ENCODE measurements at regions not wholly inside any gene's neighbourhood (a gene's known extent, or its start where the extent isn't known, plus 50 kb on each side); places are given as distances from the start of the nearest gene placed in this dataset.

GRCh38 chr20:19025430-19026120 is 186.9 kb upstream of the SLC24A3 start:
- no peaks in the 10 kb centered on the region for H3K36me3 ChIP-seq (ENCODE audit: control insufficient read depth in 2 of 4, insufficient read depth in 4 of 4, low read length in 3 of 4)
- H2BK120ac ChIP-seq (replicated peaks; ENCODE audit: low read depth, low read length): no peak overlapping the region
- H3K9me3 ChIP-seq (ENCODE audit: insufficient read depth in 2 of 2, low read depth in 1 of 2, low read length in 1 of 2): peaks cover 0 to 3% of the 10 kb centered on the region in 2 experiments; a peak in 1 of 4 replicates
- H2BK5ac ChIP-seq (ENCODE audit: low read depth, low read length): no peak overlapping the region
- no peaks in the 10 kb centered on the region for H3K79me1 ChIP-seq (ENCODE audit: low read depth, low read length)
- H4K20me1 ChIP-seq (replicated peaks in 1 of 2; ENCODE audit: control insufficient read depth in 1 of 2, insufficient read depth in 2 of 2, low read length in 2 of 2): no peaks in the 10 kb centered on the region
- H2AK5ac ChIP-seq (ENCODE audit: low read depth, low read length): no peak overlapping the region
- no peak overlapping the region for H3K4me2 ChIP-seq (ENCODE audit: insufficient read depth in 1 of 2, low read depth in 2 of 2, low read length in 2 of 2)
- no peak overlapping the region for H3K14ac ChIP-seq (ENCODE audit: insufficient read length)
- no peak overlapping the region for H3K4ac ChIP-seq (replicated peaks; ENCODE audit: insufficient read length, low read depth, low read length)
- no peak overlapping the region for H4K8ac ChIP-seq (ENCODE audit: extremely low read depth, insufficient read depth, low read length)
- CTCF ChIA-PET (ENCODE audit: partially characterized antibody): interaction anchor here (0.7 to 3.5 kb wide), 7 partner anchors 8 to 182 kb away, joined by 3 to 12 read pairs (median 5); no protein-coding TSS in a partner anchor
- no peaks in the 10 kb centered on the region for H3K4me1 ChIP-seq (replicated peaks in 1 of 4; ENCODE audit: control insufficient read depth in 3 of 4, insufficient read depth in 4 of 4, low read length in 3 of 4)
- 84% methylated on average over 5 of the region's 5 CpGs; no CpG with 5 or more reads in 1 of the 2 experiments for WGBS, 2 experiments (ENCODE audit: extremely low coverage in 1 of 2, insufficient coverage in 1 of 2, insufficient read length in 1 of 2, insufficient replicate concordance in 2 of 2, low coverage in 1 of 2, low lambda C conversion rate in 2 of 2, missing lambda C conversion rate in 1 of 2)
- DNase-seq (ENCODE audit: low read depth in 1 of 2, low spot score in 2 of 2): peak in 1 of 2 experiments; percentile 24
- H2BK15ac ChIP-seq (ENCODE audit: low read length): no peak overlapping the region
- H3K18ac ChIP-seq (ENCODE audit: extremely low read depth, low read length): no peak overlapping the region
- H3K79me2 ChIP-seq (ENCODE audit: control insufficient read depth in 1 of 2, insufficient read depth in 2 of 2, low read length in 2 of 2): no peaks in the 10 kb centered on the region
- H3K23ac ChIP-seq (ENCODE audit: insufficient read length): no peak overlapping the region
- no peak overlapping the region for H3K4me3 ChIP-seq (ENCODE audit: extremely low read depth in 1 of 4, insufficient read depth in 2 of 4, low read depth in 3 of 4, low read length in 4 of 4)
- H3K56ac ChIP-seq (replicated peaks; ENCODE audit: insufficient read length, low read depth, low read length): no peak overlapping the region
- no peaks in the 10 kb centered on the region for H3K23me2 ChIP-seq (ENCODE audit: low read depth, low read length)
- H3K27me3 ChIP-seq (replicated peaks in 1 of 4; ENCODE audit: control insufficient read depth in 3 of 4, extremely low read depth in 1 of 4, insufficient read depth in 3 of 4, low read length in 3 of 4): no peaks in the 10 kb centered on the region
- H3K9ac ChIP-seq (replicated peaks in 1 of 4; ENCODE audit: extremely low read depth in 1 of 4, low read depth in 3 of 4, low read length in 3 of 4): no peak overlapping the region
- no peak for FAIRE-seq
- H2BK20ac ChIP-seq (ENCODE audit: low read length): no peak overlapping the region
- H4K91ac ChIP-seq (replicated peaks; ENCODE audit: insufficient read length, low read length): no peak overlapping the region
- H2BK12ac ChIP-seq (ENCODE audit: low read depth, low read length): no peak overlapping the region
- no peak overlapping the region for H3K27ac ChIP-seq (ENCODE audit: low read depth, low read length)
- POLR2A ChIA-PET (ENCODE audit: partially characterized antibody): no interaction called here
- H4K5ac ChIP-seq (ENCODE audit: insufficient read length, low read depth, low read length): no peak overlapping the region
- H2AFZ ChIP-seq (ENCODE audit: low read length): no peak overlapping the region
- TF ChIP-seq RAD21 (IDR thresholded peaks at IDR 0.05 in 1 of 2, conservative IDR thresholded peaks at IDR 0.05 in 1 of 2; ENCODE audit: low read depth in 2 of 2, low read length in 2 of 2) (no peak), RFX5 (IDR thresholded peaks at IDR 0.05; ENCODE audit: borderline replicate concordance, low read depth, low read length) (no peak), SUZ12 (IDR thresholded peaks at IDR 0.05; ENCODE audit: low read length) (no peak), JUN (IDR thresholded peaks at IDR 0.05; ENCODE audit: low read depth, low read length) (no peak), NANOG (IDR thresholded peaks at IDR 0.05; ENCODE audit: insufficient read depth, low read depth, low read length, poor library complexity, severe bottlenecking) (no peak), CHD2 (IDR thresholded peaks at IDR 0.05; ENCODE audit: low read length) (no peak), FOSL1 (IDR thresholded peaks at IDR 0.05; ENCODE audit: insufficient read depth, low read depth, low read length) (no peak), ZNF274 (IDR thresholded peaks at IDR 0.05; ENCODE audit: borderline replicate concordance, extremely low read depth, low read length) (no peak), TAF7 (optimal IDR thresholded peaks at IDR 0.05; ENCODE audit: borderline replicate concordance, low read depth, low read length) (no peak), SAP30 (IDR thresholded peaks at IDR 0.05; ENCODE audit: insufficient read depth, insufficient replicate concordance, low read length) (no peak), E2F6 (IDR thresholded peaks at IDR 0.05) (no peak), MAFK (IDR thresholded peaks at IDR 0.05; ENCODE audit: low read depth, low read length) (no peak)

All from H1 (cell line).